ENCODE measurements at regions not wholly inside any gene's neighbourhood (a gene's known extent, or its start where the extent isn't known, plus 50 kb on each side); places are given as distances from the start of the nearest gene placed in this dataset.
A peak's percentile ranks its signal among the peaks of the same experiment; 100 is the strongest.

DNA sequence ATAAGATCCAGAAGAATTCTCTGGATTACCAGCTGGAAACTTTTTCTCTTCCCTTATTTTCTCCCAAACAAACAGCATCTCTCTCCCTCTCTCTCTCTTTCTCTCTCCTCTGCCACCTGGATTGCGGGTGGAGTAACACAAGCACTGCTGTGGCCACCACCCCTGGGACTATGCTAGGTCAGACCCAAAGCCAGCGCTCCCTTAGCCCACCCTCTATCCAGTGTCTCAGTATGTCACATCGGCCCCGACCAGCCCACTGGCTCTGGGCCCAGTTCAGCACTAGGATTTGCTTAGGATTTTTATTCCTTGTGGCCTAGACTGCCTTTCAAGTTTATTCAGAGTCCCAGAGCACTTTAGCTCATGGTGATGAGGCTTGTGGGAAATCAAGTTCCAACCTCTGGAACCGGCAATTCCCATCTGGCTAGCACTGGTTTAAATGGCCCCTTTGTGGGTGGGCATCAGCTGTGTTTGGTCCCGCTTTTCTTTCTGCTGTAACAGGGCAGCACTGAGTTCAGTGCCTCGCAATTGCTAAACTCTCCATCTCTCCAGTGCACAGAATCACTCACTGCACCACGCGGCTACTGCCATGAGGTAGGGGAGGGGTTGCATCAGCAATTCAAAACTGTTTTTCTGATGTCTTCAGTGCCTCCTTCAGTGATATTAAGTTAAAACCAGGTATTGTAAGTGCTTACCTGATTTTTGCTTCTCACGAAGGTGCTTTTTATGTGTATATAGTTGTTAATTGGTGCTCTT is 1623.1 kb downstream of the SLITRK5 start:
- DNase-seq (ENCODE audit: low read depth in 4 of 6, low spot score in 6 of 6): no peak
- Histone ChIP-seq H3K27me3 (ENCODE audit: control insufficient read depth, insufficient read depth, low read length) (no peaks in the 10 kb centered on the region), H3K9me3 (ENCODE audit: control insufficient read depth, insufficient read depth, low read length) (no peaks in the 10 kb centered on the region), H3K4me1 (ENCODE audit: control insufficient read depth, insufficient read depth, low read length) (no peaks in the 10 kb centered on the region), H3K4me3 (ENCODE audit: low read depth, low read length) (no peak overlapping the region), H3K36me3 (ENCODE audit: control insufficient read depth, insufficient read depth, low read length) (no peaks in the 10 kb centered on the region), H3K27ac (ENCODE audit: low read depth, low read length) (no peak overlapping the region)
- WGBS (ENCODE audit: insufficient coverage): 61% methylated on average over 5 of the region's 10 CpGs

DNA sequence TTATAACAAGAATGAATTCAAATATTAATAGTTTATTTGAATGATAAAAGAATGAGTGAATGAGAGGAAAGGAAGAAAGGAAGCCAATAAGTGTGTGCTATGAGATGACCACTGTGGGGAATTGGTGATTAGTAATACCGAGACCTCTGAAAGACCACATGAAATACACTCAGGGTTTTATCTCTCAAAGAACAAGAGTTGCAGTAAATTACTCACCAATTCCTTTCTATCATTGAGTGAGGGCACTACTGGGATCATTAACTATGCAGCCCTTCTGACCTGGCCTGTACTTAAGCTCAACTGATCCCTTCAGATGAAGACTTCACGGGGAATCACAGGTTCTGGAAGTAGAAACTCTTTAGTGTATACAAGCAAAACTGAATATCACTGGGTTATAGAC is 1636.1 kb downstream of the SLITRK5 start:
- H3K4me3 ChIP-seq (ENCODE audit: low read depth, low read length): no peak overlapping the region
- H3K27me3 ChIP-seq (ENCODE audit: control insufficient read depth, insufficient read depth, low read length): no peaks in the 10 kb centered on the region
- no peaks in the 10 kb centered on the region for H3K4me1 ChIP-seq (ENCODE audit: control insufficient read depth, insufficient read depth, low read length)
- WGBS (ENCODE audit: insufficient coverage): no CpG with 5 or more reads among the region's 2 CpGs
- DNase-seq (ENCODE audit: low read depth in 4 of 6, low spot score in 6 of 6): no peak
- H3K9me3 ChIP-seq (ENCODE audit: control insufficient read depth, insufficient read depth, low read length): no peaks in the 10 kb centered on the region
- H3K36me3 ChIP-seq (ENCODE audit: control insufficient read depth, insufficient read depth, low read length): no peaks in the 10 kb centered on the region
- no peak overlapping the region for H3K27ac ChIP-seq (ENCODE audit: low read depth, low read length)

DNA sequence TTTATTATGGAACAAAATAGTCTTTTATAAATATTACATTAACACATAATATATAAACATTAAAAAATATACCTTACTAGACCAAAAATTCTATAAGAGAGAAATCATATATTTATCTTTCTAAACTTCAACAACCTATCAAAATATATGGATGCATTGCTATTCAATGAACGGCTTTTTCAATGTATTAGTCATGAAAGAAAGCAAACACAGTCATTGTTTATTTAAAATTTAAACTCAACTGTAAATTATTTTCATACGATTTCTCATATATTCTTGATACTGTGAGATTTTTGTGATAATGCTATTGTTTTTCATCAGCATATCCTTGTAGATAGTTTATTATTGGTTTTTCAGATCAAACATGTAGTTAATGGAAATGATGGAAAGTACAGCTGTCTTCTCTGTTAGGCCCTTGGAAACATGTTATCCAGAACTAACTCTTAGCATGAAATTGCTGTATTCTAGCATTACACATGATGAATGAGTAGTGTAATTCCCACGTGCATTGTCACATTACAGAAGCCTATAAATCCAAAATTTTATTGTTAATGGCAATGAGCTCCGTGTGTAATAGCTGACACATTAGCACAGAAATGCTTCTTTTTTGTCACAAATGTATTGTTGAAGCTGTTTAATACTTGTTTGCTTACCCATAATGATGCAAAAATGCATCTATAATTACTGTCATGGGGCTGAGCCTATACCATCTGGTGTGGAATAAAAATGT is 1639.9 kb downstream of the SLITRK5 start:
- no peaks in the 10 kb centered on the region for H3K36me3 ChIP-seq (ENCODE audit: control insufficient read depth, insufficient read depth, low read length)
- peak in 1 of 6 donors; percentile 85 for DNase-seq (ENCODE audit: low read depth in 4 of 6, low spot score in 6 of 6)
- H3K4me3 ChIP-seq (ENCODE audit: low read depth, low read length): no peak overlapping the region
- H3K27me3 ChIP-seq (ENCODE audit: control insufficient read depth, insufficient read depth, low read length): no peaks in the 10 kb centered on the region
- no peak overlapping the region for H3K27ac ChIP-seq (ENCODE audit: low read depth, low read length)
- no peaks in the 10 kb centered on the region for H3K9me3 ChIP-seq (ENCODE audit: control insufficient read depth, insufficient read depth, low read length)
- H3K4me1 ChIP-seq (ENCODE audit: control insufficient read depth, insufficient read depth, low read length): no peaks in the 10 kb centered on the region
- WGBS (ENCODE audit: insufficient coverage): no CpG with 5 or more reads among the region's 4 CpGs

DNA sequence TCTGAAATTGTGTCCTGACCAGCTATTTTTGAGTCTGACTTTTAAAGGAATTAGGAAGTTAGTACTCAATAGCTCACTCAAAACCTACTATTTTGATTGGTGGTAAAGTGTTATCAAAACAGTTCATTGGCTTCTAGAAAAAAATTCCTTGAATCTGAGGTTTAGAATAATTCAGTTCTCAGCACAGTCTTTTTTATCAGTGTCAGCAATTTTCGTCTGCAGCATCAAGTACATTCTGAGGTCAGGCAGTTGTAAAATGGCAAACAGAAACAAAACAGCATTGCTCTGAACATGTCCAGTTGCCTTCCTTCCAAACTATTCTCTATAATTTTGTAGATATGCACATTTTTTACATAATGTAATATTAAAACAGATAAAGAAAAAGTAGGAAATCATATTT is 1644.1 kb downstream of the SLITRK5 start:
- H3K9me3 ChIP-seq (ENCODE audit: control insufficient read depth, insufficient read depth, low read length): no peaks in the 10 kb centered on the region
- no peak overlapping the region for H3K4me3 ChIP-seq (ENCODE audit: low read depth, low read length)
- no peaks in the 10 kb centered on the region for H3K4me1 ChIP-seq (ENCODE audit: control insufficient read depth, insufficient read depth, low read length)
- DNase-seq (ENCODE audit: low read depth in 4 of 6, low spot score in 6 of 6): peak in 1 of 6 donors; percentile 14
- H3K36me3 ChIP-seq (ENCODE audit: control insufficient read depth, insufficient read depth, low read length): no peaks in the 10 kb centered on the region
- WGBS (ENCODE audit: insufficient coverage): 20% methylated on average over 1 of the region's 1 CpG
- no peaks in the 10 kb centered on the region for H3K27me3 ChIP-seq (ENCODE audit: control insufficient read depth, insufficient read depth, low read length)
- H3K27ac ChIP-seq (ENCODE audit: low read depth, low read length): no peak overlapping the region

DNA sequence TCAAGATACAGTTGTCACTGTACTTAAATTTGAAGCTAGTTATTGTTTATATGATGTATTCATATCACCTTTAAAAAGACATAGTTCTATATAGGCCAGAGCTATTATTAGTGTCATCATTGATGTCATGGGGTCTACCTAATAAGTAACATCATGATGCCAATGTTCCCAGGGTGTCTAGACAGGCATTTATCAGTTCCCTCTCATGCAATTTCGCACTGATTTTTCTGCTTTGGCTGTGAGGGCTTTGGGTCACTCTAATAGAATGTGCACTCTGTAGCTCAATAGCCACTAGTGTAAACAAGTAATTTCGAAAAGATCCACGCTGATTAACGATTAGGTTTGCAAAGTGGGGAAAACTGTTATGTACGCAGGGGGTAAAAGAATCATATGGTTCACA is 1651.3 kb downstream of the SLITRK5 start:
- no peaks in the 10 kb centered on the region for H3K27me3 ChIP-seq (ENCODE audit: control insufficient read depth, insufficient read depth, low read length)
- H3K36me3 ChIP-seq (ENCODE audit: control insufficient read depth, insufficient read depth, low read length): no peaks in the 10 kb centered on the region
- no peaks in the 10 kb centered on the region for H3K4me1 ChIP-seq (ENCODE audit: control insufficient read depth, insufficient read depth, low read length)
- H3K9me3 ChIP-seq (ENCODE audit: control insufficient read depth, insufficient read depth, low read length): no peaks in the 10 kb centered on the region
- no peak overlapping the region for H3K27ac ChIP-seq (ENCODE audit: low read depth, low read length)
- WGBS (ENCODE audit: insufficient coverage): 75% methylated on average over 2 of the region's 5 CpGs
- peak in 1 of 6 donors; percentile 49 for DNase-seq (ENCODE audit: low read depth in 4 of 6, low spot score in 6 of 6)
- H3K4me3 ChIP-seq (ENCODE audit: low read depth, low read length): no peak overlapping the region

DNA sequence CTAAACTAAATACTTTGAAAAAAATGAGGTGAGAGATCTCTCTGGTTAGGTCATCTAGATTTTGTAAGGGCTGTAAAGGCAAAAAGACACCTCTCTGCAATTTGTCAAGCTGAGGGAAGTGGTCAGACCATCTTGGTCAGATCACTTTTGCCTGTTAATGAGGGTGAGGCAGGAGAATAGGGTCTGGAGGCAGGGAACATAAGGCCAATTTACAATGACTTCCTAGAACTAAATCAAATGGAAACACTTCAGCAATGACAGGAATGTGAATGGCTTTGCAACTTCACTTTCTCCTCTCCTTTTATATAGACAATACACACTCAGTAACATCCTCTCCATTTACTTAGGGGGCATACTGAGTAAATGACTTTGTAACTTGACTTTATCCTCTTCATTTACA is 1653.4 kb downstream of the SLITRK5 start:
- Histone ChIP-seq H3K4me3 (ENCODE audit: low read depth, low read length) (no peak overlapping the region), H3K27ac (ENCODE audit: low read depth, low read length) (no peak overlapping the region), H3K4me1 (ENCODE audit: control insufficient read depth, insufficient read depth, low read length) (no peaks in the 10 kb centered on the region), H3K9me3 (ENCODE audit: control insufficient read depth, insufficient read depth, low read length) (no peaks in the 10 kb centered on the region), H3K36me3 (ENCODE audit: control insufficient read depth, insufficient read depth, low read length) (no peaks in the 10 kb centered on the region), H3K27me3 (ENCODE audit: control insufficient read depth, insufficient read depth, low read length) (no peaks in the 10 kb centered on the region)
- no peak for DNase-seq (ENCODE audit: low read depth in 4 of 6, low spot score in 6 of 6)

DNA sequence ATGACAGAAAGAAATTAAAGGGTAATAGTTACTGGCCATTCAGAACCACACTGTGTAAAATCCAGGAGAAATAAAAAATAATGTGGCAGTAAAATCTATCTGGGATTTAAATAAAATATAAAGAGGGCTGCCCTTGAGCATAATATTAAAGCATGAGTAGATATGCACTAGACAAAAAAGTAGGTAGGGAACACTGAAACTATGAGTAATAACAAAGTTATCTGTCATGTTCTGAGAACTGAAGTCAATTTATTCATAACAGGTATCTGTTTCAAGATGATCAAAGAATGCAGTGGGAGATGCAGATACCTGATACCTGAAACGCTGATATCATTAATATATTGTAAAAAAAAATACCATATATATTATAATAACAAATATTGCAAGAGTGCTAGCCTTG is 1672.0 kb downstream of the SLITRK5 start:
- Histone ChIP-seq H3K36me3 (ENCODE audit: control insufficient read depth, insufficient read depth, low read length) (no peaks in the 10 kb centered on the region), H3K4me1 (ENCODE audit: control insufficient read depth, insufficient read depth, low read length) (no peaks in the 10 kb centered on the region), H3K9me3 (ENCODE audit: control insufficient read depth, insufficient read depth, low read length) (peaks cover 1% of the 10 kb centered on the region), H3K27me3 (ENCODE audit: control insufficient read depth, insufficient read depth, low read length) (no peaks in the 10 kb centered on the region), H3K4me3 (ENCODE audit: low read depth, low read length) (no peak overlapping the region), H3K27ac (ENCODE audit: low read depth, low read length) (no peak overlapping the region)
- DNase-seq (ENCODE audit: low read depth in 4 of 6, low spot score in 6 of 6): no peak
- no CpG with 5 or more reads among the region's 1 CpG for WGBS (ENCODE audit: insufficient coverage)

DNA sequence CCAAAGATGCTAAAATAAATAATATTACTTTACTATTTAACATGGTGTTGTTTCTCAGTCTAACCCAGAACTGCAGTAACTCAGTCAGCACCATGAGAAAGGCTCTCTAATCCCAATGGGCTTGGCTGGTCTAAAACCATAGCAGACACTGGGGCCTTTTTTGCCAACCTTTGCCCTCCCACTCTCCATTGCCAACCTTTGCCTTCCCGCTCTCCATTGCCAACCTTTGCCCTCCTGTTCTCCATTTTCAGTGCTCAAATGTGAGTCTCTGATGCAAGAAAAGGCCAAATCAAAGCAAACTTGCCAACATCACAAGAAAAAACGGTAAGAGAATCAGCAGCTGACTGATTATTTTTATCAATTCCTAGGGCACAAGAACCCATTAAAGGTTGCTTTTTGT is 1681.2 kb downstream of the SLITRK5 start:
- H3K27me3 ChIP-seq (ENCODE audit: control insufficient read depth, insufficient read depth, low read length): no peaks in the 10 kb centered on the region
- H3K27ac ChIP-seq (ENCODE audit: low read depth, low read length): no peak overlapping the region
- no peaks in the 10 kb centered on the region for H3K4me1 ChIP-seq (ENCODE audit: control insufficient read depth, insufficient read depth, low read length)
- H3K9me3 ChIP-seq (ENCODE audit: control insufficient read depth, insufficient read depth, low read length): no peaks in the 10 kb centered on the region
- no peaks in the 10 kb centered on the region for H3K36me3 ChIP-seq (ENCODE audit: control insufficient read depth, insufficient read depth, low read length)
- 87% methylated on average over 1 of the region's 2 CpGs for WGBS (ENCODE audit: insufficient coverage)
- DNase-seq (ENCODE audit: low read depth in 4 of 6, low spot score in 6 of 6): no peak
- no peak overlapping the region for H3K4me3 ChIP-seq (ENCODE audit: low read depth, low read length)

DNA sequence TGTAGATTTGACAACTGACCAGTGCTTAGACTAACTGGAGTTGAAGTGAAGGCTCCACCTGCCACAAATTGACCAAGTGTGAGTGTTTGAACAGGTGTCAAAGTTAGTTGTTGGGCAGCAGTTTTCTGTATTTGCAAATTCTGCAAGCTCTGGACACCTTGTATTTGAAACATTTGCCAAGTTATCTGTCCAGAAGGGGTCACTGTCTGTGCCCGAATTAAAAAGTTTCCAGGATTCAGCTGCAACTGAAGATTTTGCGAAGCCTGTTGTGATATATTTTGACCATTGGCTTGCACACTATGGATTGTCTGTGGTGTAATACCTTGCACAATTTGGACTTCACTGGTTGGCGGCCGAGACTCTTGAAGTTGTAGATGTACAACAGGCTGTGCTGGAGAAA is 1690.7 kb downstream of the SLITRK5 start:
- no peak overlapping the region for H3K27ac ChIP-seq (ENCODE audit: low read depth, low read length)
- H3K27me3 ChIP-seq (ENCODE audit: control insufficient read depth, insufficient read depth, low read length): no peaks in the 10 kb centered on the region
- H3K4me3 ChIP-seq (ENCODE audit: low read depth, low read length): no peak overlapping the region
- WGBS (ENCODE audit: insufficient coverage): 93% methylated on average over 2 of the region's 4 CpGs
- H3K4me1 ChIP-seq (ENCODE audit: control insufficient read depth, insufficient read depth, low read length): no peaks in the 10 kb centered on the region
- H3K36me3 ChIP-seq (ENCODE audit: control insufficient read depth, insufficient read depth, low read length): no peaks in the 10 kb centered on the region
- DNase-seq (ENCODE audit: low read depth in 4 of 6, low spot score in 6 of 6): no peak
- H3K9me3 ChIP-seq (ENCODE audit: control insufficient read depth, insufficient read depth, low read length): no peaks in the 10 kb centered on the region

DNA sequence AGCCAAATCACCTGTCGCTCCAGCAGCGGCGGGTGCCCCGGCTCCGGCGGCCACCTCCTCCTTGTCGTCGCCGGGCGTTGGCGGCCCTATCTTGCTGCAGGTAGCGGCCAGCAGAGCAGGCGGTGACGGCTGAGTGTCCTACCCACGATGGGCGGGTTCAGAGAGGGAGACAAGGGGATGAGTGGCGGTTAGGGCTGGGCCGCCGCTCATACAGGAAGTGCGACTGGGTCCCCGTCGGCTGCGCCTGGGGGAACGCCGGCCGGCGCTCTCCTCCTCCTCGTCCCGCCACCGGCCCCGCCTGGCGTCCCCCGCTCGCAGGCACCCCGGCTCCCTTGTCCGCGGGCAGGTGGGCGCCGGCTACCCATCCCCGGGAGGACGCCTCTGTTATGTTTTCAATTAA is 1692.0 kb downstream of the SLITRK5 start:
- Histone ChIP-seq H3K27ac (ENCODE audit: low read depth, low read length) (no peak overlapping the region), H3K27me3 (ENCODE audit: control insufficient read depth, insufficient read depth, low read length) (no peaks in the 10 kb centered on the region), H3K36me3 (ENCODE audit: control insufficient read depth, insufficient read depth, low read length) (no peaks in the 10 kb centered on the region), H3K9me3 (ENCODE audit: control insufficient read depth, insufficient read depth, low read length) (no peaks in the 10 kb centered on the region), H3K4me3 (ENCODE audit: low read depth, low read length) (no peak overlapping the region), H3K4me1 (ENCODE audit: control insufficient read depth, insufficient read depth, low read length) (no peaks in the 10 kb centered on the region)
- 91% methylated on average over 30 of the region's 41 CpGs for WGBS (ENCODE audit: insufficient coverage)
- DNase-seq (ENCODE audit: low read depth in 4 of 6, low spot score in 6 of 6): no peak

Measured in spinal cord (tissue), 9 donors.